ENCODE measurements at regions not wholly inside any gene's neighbourhood (a gene's known extent, or its start where the extent isn't known, plus 50 kb on each side); places are given as distances from the start of the nearest gene placed in this dataset.

DNA sequence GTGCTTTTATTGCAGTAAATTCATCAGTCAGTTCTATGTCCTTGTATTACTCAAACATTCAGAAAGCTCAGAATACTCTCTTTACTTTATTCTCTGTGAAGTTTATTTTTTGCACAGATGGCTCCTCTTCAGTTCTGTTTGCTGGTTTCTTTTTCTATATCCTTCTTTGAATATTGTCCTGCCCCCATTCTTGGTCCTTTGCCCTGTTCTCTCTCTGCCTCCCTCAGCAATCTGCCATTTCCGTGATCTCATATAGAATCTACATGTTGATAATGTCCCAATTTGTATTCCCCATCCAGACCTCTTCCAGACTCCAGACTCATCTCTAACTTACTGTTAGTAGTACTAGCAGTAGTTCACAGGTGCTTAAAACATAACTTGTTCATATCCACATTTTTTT, 102.6 kb downstream of the HNMT start:
- TF ChIP-seq, protein P1, sequence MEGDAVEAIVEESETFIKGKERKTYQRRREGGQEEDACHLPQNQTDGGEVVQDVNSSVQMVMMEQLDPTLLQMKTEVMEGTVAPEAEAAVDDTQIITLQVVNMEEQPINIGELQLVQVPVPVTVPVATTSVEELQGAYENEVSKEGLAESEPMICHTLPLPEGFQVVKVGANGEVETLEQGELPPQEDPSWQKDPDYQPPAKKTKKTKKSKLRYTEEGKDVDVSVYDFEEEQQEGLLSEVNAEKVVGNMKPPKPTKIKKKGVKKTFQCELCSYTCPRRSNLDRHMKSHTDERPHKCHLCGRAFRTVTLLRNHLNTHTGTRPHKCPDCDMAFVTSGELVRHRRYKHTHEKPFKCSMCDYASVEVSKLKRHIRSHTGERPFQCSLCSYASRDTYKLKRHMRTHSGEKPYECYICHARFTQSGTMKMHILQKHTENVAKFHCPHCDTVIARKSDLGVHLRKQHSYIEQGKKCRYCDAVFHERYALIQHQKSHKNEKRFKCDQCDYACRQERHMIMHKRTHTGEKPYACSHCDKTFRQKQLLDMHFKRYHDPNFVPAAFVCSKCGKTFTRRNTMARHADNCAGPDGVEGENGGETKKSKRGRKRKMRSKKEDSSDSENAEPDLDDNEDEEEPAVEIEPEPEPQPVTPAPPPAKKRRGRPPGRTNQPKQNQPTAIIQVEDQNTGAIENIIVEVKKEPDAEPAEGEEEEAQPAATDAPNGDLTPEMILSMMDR (IDR thresholded peaks at IDR 0.05; ENCODE audit: insufficient read depth, low read length), result no peak
- TF ChIP-seq, protein P2, sequence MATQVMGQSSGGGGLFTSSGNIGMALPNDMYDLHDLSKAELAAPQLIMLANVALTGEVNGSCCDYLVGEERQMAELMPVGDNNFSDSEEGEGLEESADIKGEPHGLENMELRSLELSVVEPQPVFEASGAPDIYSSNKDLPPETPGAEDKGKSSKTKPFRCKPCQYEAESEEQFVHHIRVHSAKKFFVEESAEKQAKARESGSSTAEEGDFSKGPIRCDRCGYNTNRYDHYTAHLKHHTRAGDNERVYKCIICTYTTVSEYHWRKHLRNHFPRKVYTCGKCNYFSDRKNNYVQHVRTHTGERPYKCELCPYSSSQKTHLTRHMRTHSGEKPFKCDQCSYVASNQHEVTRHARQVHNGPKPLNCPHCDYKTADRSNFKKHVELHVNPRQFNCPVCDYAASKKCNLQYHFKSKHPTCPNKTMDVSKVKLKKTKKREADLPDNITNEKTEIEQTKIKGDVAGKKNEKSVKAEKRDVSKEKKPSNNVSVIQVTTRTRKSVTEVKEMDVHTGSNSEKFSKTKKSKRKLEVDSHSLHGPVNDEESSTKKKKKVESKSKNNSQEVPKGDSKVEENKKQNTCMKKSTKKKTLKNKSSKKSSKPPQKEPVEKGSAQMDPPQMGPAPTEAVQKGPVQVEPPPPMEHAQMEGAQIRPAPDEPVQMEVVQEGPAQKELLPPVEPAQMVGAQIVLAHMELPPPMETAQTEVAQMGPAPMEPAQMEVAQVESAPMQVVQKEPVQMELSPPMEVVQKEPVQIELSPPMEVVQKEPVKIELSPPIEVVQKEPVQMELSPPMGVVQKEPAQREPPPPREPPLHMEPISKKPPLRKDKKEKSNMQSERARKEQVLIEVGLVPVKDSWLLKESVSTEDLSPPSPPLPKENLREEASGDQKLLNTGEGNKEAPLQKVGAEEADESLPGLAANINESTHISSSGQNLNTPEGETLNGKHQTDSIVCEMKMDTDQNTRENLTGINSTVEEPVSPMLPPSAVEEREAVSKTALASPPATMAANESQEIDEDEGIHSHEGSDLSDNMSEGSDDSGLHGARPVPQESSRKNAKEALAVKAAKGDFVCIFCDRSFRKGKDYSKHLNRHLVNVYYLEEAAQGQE (IDR thresholded peaks at IDR 0.05; ENCODE audit: insufficient replicate concordance, low read depth), result no peak
- TF ChIP-seq POLR2AphosphoS5 (IDR thresholded peaks at IDR 0.05; ENCODE audit: low read depth) (no peak), GABPA (IDR thresholded peaks at IDR 0.05; ENCODE audit: low read depth) (no peak)

Data from HL-60 (cell line).